H9 (cell line): ENCODE measurements at regions not wholly inside any gene's neighbourhood (a gene's known extent, or its start where the extent isn't known, plus 50 kb on each side); places are given as distances from the start of the nearest gene placed in this dataset.

Experiments
- DNase-seq: peaks from one replicate; pipeline ENCODE4 v3.0.0-alpha.2; 2017
- H2AFZ ChIP-seq: one replicate; pipeline ENCODE4 v1.6.1; 2013; ENCODE audit warnings: mild to moderate bottlenecking, low read length, control low read depth, moderate library complexity
- H2AK5ac ChIP-seq: 2 replicates; pipeline ENCODE4 v1.6.1; 2013; ENCODE audit warnings: low read length, control low read depth, mixed read lengths; ENCODE audit not compliant: insufficient read length
- H2BK120ac ChIP-seq: one replicate; pipeline ENCODE4 v1.6.1; 2013; ENCODE audit warnings: low read depth, mild to moderate bottlenecking, low read length, control low read depth, inconsistent platforms; ENCODE audit not compliant: poor library complexity, severe bottlenecking
- H2BK12ac ChIP-seq: 2 replicates; pipeline ENCODE4 v1.6.1; 2013; ENCODE audit warnings: low read length, control low read depth, mixed read lengths, low read depth; ENCODE audit not compliant: insufficient read length
- H2BK15ac ChIP-seq: 2 replicates; pipeline ENCODE4 v1.6.1; 2013; ENCODE audit warnings: low read depth, low read length, control low read depth
- H2BK20ac ChIP-seq: one replicate; pipeline ENCODE4 v1.6.1; 2013; ENCODE audit warnings: low read depth, mild to moderate bottlenecking, low read length, control low read depth, inconsistent platforms; ENCODE audit not compliant: poor library complexity, severe bottlenecking
- H2BK5ac ChIP-seq: 2 replicates; pipeline ENCODE4 v1.6.1; 2013; ENCODE audit warnings: low read length, control low read depth, mixed read lengths; ENCODE audit not compliant: insufficient read length
- H3K14ac ChIP-seq: 2 replicates; pipeline ENCODE4 v1.6.1; 2013; ENCODE audit warnings: low read length, control low read depth; ENCODE audit not compliant: insufficient read depth
- H3K18ac ChIP-seq: 2 replicates; pipeline ENCODE4 v1.6.1; 2013; ENCODE audit warnings: low read depth, mild to moderate bottlenecking, mixed read lengths, low read length, control low read depth; ENCODE audit not compliant: insufficient read length
- H3K23ac ChIP-seq: 2 replicates; pipeline ENCODE4 v1.6.1; 2013; ENCODE audit warnings: low read length, control low read depth, mixed read lengths, low read depth; ENCODE audit not compliant: insufficient read length
- H3K23me2 ChIP-seq: 2 replicates; pipeline ENCODE4 v1.6.1; 2013; ENCODE audit warnings: low read depth, mild to moderate bottlenecking, mixed read lengths, low read length, control low read depth; ENCODE audit not compliant: insufficient read length, poor library complexity, severe bottlenecking
- H3K27ac ChIP-seq: 2 replicates; pipeline ENCODE4 v1.5.1; 2013; ENCODE audit warnings: low read length, control low read depth, mixed read lengths, low read depth; ENCODE audit not compliant: insufficient read length
- H3K27me3 ChIP-seq: 2 replicates; pipeline ENCODE4 v1.6.1; 2013; ENCODE audit warnings: low read length, control low read depth, inconsistent platforms; ENCODE audit not compliant: insufficient read depth
- H3K4ac ChIP-seq: 2 replicates; pipeline ENCODE4 v1.6.1; 2013; ENCODE audit warnings: low read depth, mild to moderate bottlenecking, control low read depth, inconsistent platforms, low read length, moderate library complexity
- H3K4me1 ChIP-seq: 2 replicates; pipeline ENCODE4 v1.6.1; 2013; ENCODE audit warnings: low read length, control low read depth, inconsistent platforms; ENCODE audit not compliant: insufficient read depth
- H3K4me2 ChIP-seq: 2 replicates; pipeline ENCODE4 v1.6.1; 2013; ENCODE audit warnings: low read length, control low read depth, mixed read lengths; ENCODE audit not compliant: insufficient read length, insufficient read depth
- H3K56ac ChIP-seq: 2 replicates; pipeline ENCODE4 v1.6.1; 2013; ENCODE audit warnings: low read depth, mild to moderate bottlenecking, mixed read lengths, low read length, control low read depth; ENCODE audit not compliant: insufficient read length
- H3K79me1 ChIP-seq: 2 replicates; pipeline ENCODE4 v1.6.1; 2013; ENCODE audit warnings: low read depth, mild to moderate bottlenecking, moderate library complexity, low read length, control low read depth, inconsistent platforms; ENCODE audit not compliant: insufficient read depth, poor library complexity, severe bottlenecking
- H3K79me2 ChIP-seq: 2 replicates; pipeline ENCODE4 v1.6.1; 2013; ENCODE audit warnings: low read length, control low read depth, inconsistent platforms; ENCODE audit not compliant: insufficient read depth
- H3K9ac ChIP-seq: 2 replicates; pipeline ENCODE4 v1.6.1; 2013; ENCODE audit warnings: low read length, control low read depth, mixed read lengths; ENCODE audit not compliant: insufficient read length; ENCODE audit errors: extremely low read depth
- H3K9me3 ChIP-seq: one replicate; pipeline ENCODE4 v1.6.1; 2013; ENCODE audit warnings: low read depth, low read length, inconsistent platforms; ENCODE audit not compliant: control insufficient read depth
- H3T11ph ChIP-seq: one replicate; pipeline ENCODE4 v1.6.1; 2013; ENCODE audit warnings: mild to moderate bottlenecking, low read length, control low read depth, inconsistent platforms
- H4K20me1 ChIP-seq: one replicate; pipeline ENCODE4 v1.6.1; 2013; ENCODE audit not compliant: control insufficient read depth, insufficient read length, insufficient read depth
- H4K5ac ChIP-seq: 2 replicates; pipeline ENCODE4 v1.6.1; 2013; ENCODE audit warnings: low read depth, mild to moderate bottlenecking, mixed read lengths, low read length, control low read depth; ENCODE audit not compliant: insufficient read length
- H4K8ac ChIP-seq: replicated peaks from 2 replicates; pipeline ENCODE4 v1.6.1; 2013; ENCODE audit warnings: low read length, control low read depth, mixed read lengths, low read depth; ENCODE audit not compliant: insufficient read length
- H4K91ac ChIP-seq: 2 replicates; pipeline ENCODE4 v1.6.1; 2013; ENCODE audit warnings: low read depth, mild to moderate bottlenecking, moderate library complexity, mixed read lengths, low read length, control low read depth; ENCODE audit not compliant: insufficient read length
- H3K27ac Mint-ChIP-seq, 3 experiments: 2 replicates in 2 of 3; 3 replicates in 1 of 3; pipeline ENCODE4 v1.8.0; 2020 to 2021; ENCODE audit warnings: mixed read lengths in 3 of 3, mild to moderate bottlenecking in 1 of 3, moderate library complexity in 1 of 3
- H3K27me3 Mint-ChIP-seq: 2 replicates; pipeline ENCODE4 v1.8.0; 2021; ENCODE audit warnings: low read depth, mild to moderate bottlenecking, moderate library complexity, mixed read lengths
- H3K36me3 Mint-ChIP-seq, 3 experiments: 2 replicates in 2 of 3; 3 replicates in 1 of 3; pipeline ENCODE4 v1.8.0; 2020 to 2021; ENCODE audit warnings: low read depth in 3 of 3, mixed read lengths in 3 of 3; ENCODE audit not compliant: insufficient read depth in 1 of 3
- H3K4me1 Mint-ChIP-seq, 2 experiments: 2 replicates each; pipeline ENCODE4 v1.8.0; 2020; ENCODE audit warnings: mixed read lengths in 2 of 2
- H3K4me3 Mint-ChIP-seq, 2 experiments: 2 replicates in 1 of 2; 3 replicates in 1 of 2; pipeline ENCODE4 v1.8.0; 2020 to 2021; ENCODE audit warnings: mild to moderate bottlenecking in 2 of 2, mixed read lengths in 2 of 2, moderate library complexity in 1 of 2
- H3K9me3 Mint-ChIP-seq, 2 experiments: 2 replicates in 1 of 2; 3 replicates in 1 of 2; pipeline ENCODE4 v1.8.0; 2020; ENCODE audit warnings: mild to moderate bottlenecking in 2 of 2, mixed read lengths in 2 of 2, moderate library complexity in 1 of 2
- WGBS: extraction: QIAGEN DNeasy Blood & Tissue Kit; methylation state at CpG from one replicate; pipeline ENCODE4 v1.1.7; 2013; ENCODE audit warnings: missing lambda C conversion rate, low lambda C conversion rate, mixed read lengths; ENCODE audit not compliant: insufficient read length; ENCODE audit errors: extremely low coverage; 5-methylcytosine and 5-hydroxymethylcytosine counted together
- TF ChIP-seq, protein P1 (sequence below): fragments of 200-600 bp; sonication (generic); conservative IDR thresholded peaks from 3 replicates; pipeline ENCODE4 v1.8.0; 2021; ENCODE audit warnings: antibody characterized with exemption, mild to moderate bottlenecking

DNA sequence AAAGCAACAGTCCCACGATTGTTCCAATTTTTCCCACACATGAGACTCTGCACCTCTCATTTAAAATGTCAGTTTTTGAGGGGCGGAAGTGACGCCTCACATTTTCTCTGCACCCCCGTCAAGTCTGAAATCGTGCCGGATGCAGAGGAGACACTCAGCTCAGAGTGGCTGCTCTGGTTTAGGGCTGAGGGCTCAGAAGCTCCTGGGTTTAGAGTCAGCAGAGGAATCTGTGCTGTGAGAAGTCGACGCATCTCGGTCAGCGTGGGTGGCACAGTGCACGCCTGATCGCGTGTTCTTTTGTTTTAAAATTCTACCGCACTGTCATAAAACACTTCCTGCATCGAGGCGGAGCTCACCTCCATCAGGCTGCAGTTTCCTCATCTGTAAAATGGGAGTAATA is 116.7 kb upstream of the ADRA2C start:
- no CpG with 5 or more reads among the region's 16 CpGs for WGBS
- H3K4me1 Mint-ChIP-seq: peaks cover 4 to 12% of the 10 kb centered on the region in 2 experiments; a peak in 3 of 4 replicates
- Histone ChIP-seq H2BK15ac (no peak overlapping the region), H3K79me2 (no peaks in the 10 kb centered on the region), H3K56ac (no peak overlapping the region), H2BK20ac (no peak overlapping the region), H3K79me1 (no peaks in the 10 kb centered on the region), H2BK5ac (no peak overlapping the region), H3K27me3 (no peaks in the 10 kb centered on the region), H3K18ac (no peak overlapping the region), H2BK120ac (no peak overlapping the region), H4K8ac (no peak overlapping the region), H4K20me1 (peaks cover 2% of the 10 kb centered on the region), H3K4me2 (no peak overlapping the region), H2BK12ac (no peak overlapping the region), H4K5ac (no peak overlapping the region), H4K91ac (no peak overlapping the region), H3K23me2 (no peaks in the 10 kb centered on the region), H3K23ac (no peak overlapping the region), H3K27ac (no peak overlapping the region), H3K9ac (no peak overlapping the region), H3K14ac (no peak overlapping the region), H3K9me3 (no peaks in the 10 kb centered on the region), H2AK5ac (no peak overlapping the region), H2AFZ (no peak overlapping the region), H3K4ac (no peak overlapping the region), H3K4me1 (no peaks in the 10 kb centered on the region), H3T11ph (no peak overlapping the region)
- DNase-seq: no peak
- TF ChIP-seq, protein P1, sequence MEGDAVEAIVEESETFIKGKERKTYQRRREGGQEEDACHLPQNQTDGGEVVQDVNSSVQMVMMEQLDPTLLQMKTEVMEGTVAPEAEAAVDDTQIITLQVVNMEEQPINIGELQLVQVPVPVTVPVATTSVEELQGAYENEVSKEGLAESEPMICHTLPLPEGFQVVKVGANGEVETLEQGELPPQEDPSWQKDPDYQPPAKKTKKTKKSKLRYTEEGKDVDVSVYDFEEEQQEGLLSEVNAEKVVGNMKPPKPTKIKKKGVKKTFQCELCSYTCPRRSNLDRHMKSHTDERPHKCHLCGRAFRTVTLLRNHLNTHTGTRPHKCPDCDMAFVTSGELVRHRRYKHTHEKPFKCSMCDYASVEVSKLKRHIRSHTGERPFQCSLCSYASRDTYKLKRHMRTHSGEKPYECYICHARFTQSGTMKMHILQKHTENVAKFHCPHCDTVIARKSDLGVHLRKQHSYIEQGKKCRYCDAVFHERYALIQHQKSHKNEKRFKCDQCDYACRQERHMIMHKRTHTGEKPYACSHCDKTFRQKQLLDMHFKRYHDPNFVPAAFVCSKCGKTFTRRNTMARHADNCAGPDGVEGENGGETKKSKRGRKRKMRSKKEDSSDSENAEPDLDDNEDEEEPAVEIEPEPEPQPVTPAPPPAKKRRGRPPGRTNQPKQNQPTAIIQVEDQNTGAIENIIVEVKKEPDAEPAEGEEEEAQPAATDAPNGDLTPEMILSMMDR: no peak
- no peak overlapping the region for H3K4me3 Mint-ChIP-seq
- no peak overlapping the region for H3K27ac Mint-ChIP-seq
- no peaks in the 10 kb centered on the region for H3K36me3 Mint-ChIP-seq
- H3K27me3 Mint-ChIP-seq: peaks cover 31% of the 10 kb centered on the region
- H3K9me3 Mint-ChIP-seq: no peaks in the 10 kb centered on the region
